NOMO-1 treated with DMSO at 0.1 percent for 48 hours (cell line): ENCODE measurements at regions not wholly inside any gene's neighbourhood (a gene's known extent, or its start where the extent isn't known, plus 50 kb on each side); places are given as distances from the start of the nearest gene placed in this dataset.
"Not testable (repeated sequence)": the region's sequence is repeated elsewhere in the genome, so short reads cannot be mapped to it uniquely, and the experiment has no call there.

Experiments used
- DNase-seq: peaks from one replicate; lab custom pipeline; 2025; ENCODE audit not compliant: unreplicated experiment; lab: John Stamatoyannopoulos, UW

GRCh38 chr21:22703521-22703920 is 1705.3 kb downstream of the NCAM2 start:
- no peak for DNase-seq

GRCh38 chr21:22710721-22711120 is 1712.5 kb downstream of the NCAM2 start:
- DNase-seq = no peak

GRCh38 chr21:22711636-22712035 is 1713.4 kb downstream of the NCAM2 start:
- DNase-seq = no peak

- no peak for DNase-seq
Measured at GRCh38 chr21:22725436-22725835, 1727.2 kb downstream of the NCAM2 start.

- no peak for DNase-seq
Measured at GRCh38 chr21:22728091-22728490, 1729.9 kb downstream of the NCAM2 start.

- no peak for DNase-seq
Measured at GRCh38 chr21:22743085-22743484, 1744.9 kb downstream of the NCAM2 start.

- DNase-seq = no peak
Measured at GRCh38 chr21:22754746-22755145, 1756.5 kb downstream of the NCAM2 start.

- DNase-seq = no peak
Measured at GRCh38 chr21:22758478-22758877, 1760.3 kb downstream of the NCAM2 start.

- DNase-seq = no peak
Measured at GRCh38 chr21:22762463-22762862, 1764.3 kb downstream of the NCAM2 start.

- no peak for DNase-seq
Measured at GRCh38 chr21:22763442-22763841, 1765.2 kb downstream of the NCAM2 start.

- DNase-seq = no peak
Measured at GRCh38 chr21:22764222-22764621, 1766.0 kb downstream of the NCAM2 start.

GRCh38 chr21:22791376-22791775 is 1793.2 kb downstream of the NCAM2 start:
- no peak for DNase-seq

GRCh38 chr21:22791986-22792560 is 1793.9 kb downstream of the NCAM2 start:
- DNase-seq = peak; percentile 54

GRCh38 chr21:22795091-22795490 is 1796.9 kb downstream of the NCAM2 start:
- no peak for DNase-seq

- DNase-seq = no peak
Measured at GRCh38 chr21:22795644-22796043, 1797.4 kb downstream of the NCAM2 start.

- no peak for DNase-seq
Measured at GRCh38 chr21:22796147-22796546, 1797.9 kb downstream of the NCAM2 start.

- DNase-seq = no peak
Measured at GRCh38 chr21:22804151-22804550, 1805.9 kb downstream of the NCAM2 start.

- DNase-seq = no peak
Measured at GRCh38 chr21:22806278-22806677, 1808.1 kb downstream of the NCAM2 start.

GRCh38 chr21:22813201-22813600 is 1815.0 kb downstream of the NCAM2 start:
- DNase-seq = no peak

- DNase-seq = not testable (repeated sequence)
Measured at GRCh38 chr21:22818681-22819485, 1820.7 kb downstream of the NCAM2 start.

- DNase-seq = no peak
Measured at GRCh38 chr21:22827422-22827821, 1829.2 kb downstream of the NCAM2 start.

- DNase-seq = no peak
Measured at GRCh38 chr21:22842875-22843274, 1844.7 kb downstream of the NCAM2 start.

- no peak for DNase-seq
Measured at GRCh38 chr21:22855581-22855980, 1857.4 kb downstream of the NCAM2 start.
